ENCODE measurements at regions not wholly inside any gene's neighbourhood (a gene's known extent, or its start where the extent isn't known, plus 50 kb on each side); places are given as distances from the start of the nearest gene placed in this dataset.

GRCh38 chr6:159118924-159119323 is 50.3 kb upstream of the FNDC1 start:
- no peak for DNase-seq (ENCODE audit: low spot score)

DNA sequence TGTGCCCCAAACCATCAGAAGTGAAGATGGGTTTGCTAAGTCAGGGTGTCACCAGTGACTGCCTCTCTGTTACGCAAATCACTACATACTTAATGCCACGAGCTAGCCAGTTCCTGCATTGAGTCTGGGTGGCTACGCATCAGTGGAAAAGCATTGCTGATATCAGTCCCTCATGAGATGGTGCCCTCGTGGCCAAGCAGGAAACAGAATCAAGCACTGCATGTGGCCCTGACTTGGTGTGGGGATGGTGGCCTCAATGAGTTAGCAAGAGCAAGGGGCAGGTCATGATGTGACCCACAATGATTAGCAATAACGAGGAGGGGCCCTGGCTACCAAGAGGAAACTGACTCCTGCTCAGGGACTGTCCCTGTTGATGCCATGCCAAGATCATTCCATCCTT is 51.6 kb upstream of the FNDC1 start:
- no peak for DNase-seq (ENCODE audit: low spot score)

DNA sequence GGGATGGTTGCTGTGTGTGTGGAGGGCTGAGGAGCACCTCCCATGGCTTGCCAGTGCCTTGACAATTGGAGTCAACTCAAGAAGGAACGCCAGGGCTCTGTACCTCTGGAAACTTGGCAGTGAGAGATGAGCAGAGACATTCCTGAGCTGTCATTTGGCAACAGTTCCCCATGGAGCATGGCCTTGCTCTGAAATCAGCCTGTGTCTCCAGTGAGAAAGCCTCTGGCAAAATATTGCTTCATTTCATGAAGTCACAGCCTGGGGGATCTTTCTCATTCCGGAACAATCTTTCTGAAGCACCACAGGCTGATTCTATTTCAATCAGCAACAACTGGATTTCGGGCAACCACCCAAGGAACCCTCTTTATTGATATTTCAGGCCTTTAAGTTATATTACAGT is 52.2 kb upstream of the FNDC1 start:
- DNase-seq (ENCODE audit: low spot score) = no peak

GRCh38 chr6:159116343-159116742 is 52.9 kb upstream of the FNDC1 start:
- DNase-seq (ENCODE audit: low spot score) = no peak

- DNase-seq (ENCODE audit: low spot score) = no peak
These were observed 54.6 kb upstream of the FNDC1 start for GRCh38 chr6:159114569-159114968.

- DNase-seq (ENCODE audit: low spot score) = no peak
These were observed 56.0 kb upstream of the FNDC1 start for GRCh38 chr6:159113223-159113622.

DNA sequence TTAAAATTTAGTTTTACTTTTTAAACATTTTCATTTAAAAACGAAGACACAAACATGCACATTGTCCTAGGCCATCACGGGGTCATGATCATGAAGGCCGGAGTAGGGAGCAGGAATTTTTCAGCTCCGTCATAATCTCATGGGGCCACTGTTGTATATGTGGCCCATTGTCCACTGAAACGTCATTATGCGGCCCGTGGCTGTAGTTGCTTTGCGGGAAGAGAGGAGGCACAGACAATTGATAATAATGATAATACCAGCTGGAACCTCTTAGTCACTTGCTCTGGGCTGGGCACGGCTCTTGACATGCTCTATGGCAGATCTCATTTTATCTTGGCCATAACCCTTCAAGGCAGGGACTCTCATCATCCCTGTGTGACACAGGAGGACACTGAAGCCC is 56.5 kb upstream of the FNDC1 start:
- DNase-seq (ENCODE audit: low spot score) = no peak

- DNase-seq (ENCODE audit: low spot score) = no peak
These were observed 58.5 kb upstream of the FNDC1 start for GRCh38 chr6:159110748-159111147.

DNA sequence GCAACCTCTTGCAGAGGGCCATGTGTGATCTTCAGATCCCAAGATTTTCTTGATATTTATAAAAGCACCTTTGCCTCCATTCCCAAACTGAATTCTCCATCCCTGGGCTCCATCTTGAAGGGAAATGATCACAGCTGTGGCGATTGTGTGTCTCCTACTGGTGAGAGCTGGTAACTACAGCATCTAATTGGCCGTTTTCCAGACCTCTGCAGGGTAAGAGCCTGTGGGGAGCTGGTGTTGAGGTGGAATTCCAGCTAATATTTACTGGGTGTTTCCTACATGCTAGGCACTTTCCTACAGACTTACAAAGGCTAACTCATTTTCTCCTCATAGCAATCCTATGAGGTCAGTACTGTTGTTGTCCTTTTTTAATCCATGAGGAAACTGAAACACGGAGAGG is 59.2 kb upstream of the FNDC1 start:
- DNase-seq (ENCODE audit: low spot score) = peak; percentile 56

DNA sequence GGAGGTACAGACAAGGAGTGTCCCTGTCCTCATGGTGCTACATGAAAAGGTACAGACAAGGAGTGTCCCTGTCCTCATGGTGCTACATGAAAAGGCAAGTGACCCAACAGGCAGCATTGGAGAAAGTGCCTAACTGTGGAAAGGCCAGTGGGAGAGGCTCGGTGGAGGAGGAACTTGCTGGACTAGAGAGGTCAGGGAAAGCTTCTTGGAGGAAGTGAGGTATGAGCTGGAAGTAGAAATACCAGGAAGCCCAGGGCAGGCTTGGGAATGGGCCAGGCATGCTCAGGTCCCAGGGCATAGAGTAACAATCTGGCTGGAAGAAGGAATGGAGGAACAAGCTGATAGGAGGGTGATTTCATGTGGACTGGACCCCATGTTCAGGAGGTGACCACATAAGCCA is 59.8 kb upstream of the FNDC1 start:
- DNase-seq (ENCODE audit: low spot score) = peak; percentile 28

DNA sequence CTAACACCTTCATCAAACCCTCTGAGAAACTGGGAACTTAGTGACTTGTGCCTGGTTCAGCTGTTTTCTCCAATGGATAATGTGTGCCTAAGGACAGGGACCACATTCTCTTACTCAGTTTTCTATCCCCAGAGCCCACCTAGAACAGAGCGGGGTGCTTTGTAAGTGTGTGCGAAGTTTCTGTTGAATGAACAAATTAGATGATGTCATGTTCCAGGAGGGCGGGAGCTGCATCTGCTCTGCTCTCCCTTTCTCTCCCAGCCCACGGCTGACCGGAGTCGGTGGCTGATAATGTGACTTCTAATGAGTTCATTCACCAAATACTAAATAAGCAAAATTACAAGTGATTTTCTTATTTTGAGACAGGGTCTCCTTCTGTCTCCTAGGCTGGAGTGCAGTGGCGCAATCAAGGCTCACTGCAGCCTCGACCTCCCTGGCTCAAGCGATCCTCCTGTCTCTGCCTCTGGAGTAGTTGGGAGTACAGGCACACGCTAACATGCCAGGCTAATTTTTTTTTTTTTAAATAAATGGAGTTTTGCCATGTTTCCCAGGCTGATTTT is 60.7 kb upstream of the FNDC1 start:
- DNase-seq (ENCODE audit: low spot score) = peak; percentile 36

DNA sequence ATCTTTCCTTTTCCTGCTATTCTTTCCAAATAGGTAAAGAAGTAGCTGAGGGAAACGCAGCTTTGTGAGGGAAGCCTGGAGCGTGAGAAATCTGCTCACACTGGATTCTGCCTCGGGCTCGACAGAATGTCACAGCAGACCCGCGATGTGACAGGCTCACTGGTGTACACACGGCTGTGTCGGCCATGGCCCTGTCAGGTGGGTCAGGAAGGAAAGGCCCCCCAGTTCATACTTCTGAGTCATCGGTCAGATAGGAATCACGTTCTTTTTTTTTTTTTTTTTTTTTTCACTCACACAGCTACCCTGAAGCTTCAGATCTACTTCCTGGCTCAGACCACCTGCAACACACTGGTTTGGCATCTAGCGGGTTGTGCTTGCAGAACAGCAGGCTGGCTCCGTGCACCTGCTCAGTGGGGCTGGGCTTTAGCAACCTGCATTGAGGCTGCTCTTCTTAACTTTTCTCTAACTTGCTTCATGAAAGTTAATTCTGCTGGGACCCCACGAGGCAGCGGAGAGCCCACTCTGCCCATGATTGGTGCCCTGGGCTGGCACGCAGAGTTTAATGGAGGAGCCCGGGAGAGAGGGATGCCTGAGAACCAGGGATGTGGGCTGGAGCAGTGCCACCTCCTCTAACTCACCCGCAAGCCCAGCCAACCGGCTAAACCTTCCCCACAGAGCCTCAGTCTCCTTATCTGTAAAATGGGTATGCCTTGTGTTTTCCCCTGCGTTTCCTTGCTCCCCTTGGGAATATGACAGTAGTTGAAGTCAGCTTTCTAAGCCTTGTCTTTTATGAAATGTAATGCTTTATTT is 61.5 kb upstream of the FNDC1 start:
- DNase-seq (ENCODE audit: low spot score) = no peak

DNA sequence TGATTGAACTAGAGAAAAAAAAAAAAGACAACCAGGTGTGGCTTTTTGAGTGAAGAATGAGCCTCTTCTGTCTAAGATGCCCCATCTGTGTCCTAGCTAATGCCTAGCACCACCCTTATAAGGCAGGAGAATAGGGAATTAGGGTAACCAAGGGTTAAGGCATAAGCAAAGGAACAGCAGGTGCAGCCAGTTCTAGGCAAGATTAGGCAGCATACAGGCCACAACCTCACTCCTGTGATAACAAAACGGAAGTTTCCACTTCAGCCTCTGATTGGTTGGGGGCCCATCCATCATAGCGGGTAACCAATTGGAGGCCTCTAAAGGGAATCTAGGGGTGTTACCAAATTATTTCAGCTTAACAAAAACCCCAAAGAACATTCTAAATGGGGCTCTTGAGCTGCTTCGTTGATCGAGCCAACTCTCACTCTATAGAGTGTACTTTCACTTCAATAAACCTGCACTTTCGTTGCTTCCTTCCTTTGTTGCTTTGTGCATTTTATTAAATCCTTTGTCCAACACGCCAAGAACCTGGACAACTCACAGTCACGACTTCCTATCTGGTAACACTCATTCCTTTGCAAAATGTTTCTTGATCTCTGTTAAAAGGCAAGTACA is 61.9 kb upstream of the TAGAP start:
- DNase-seq (ENCODE audit: low spot score) = no peak

GRCh38 chr6:159105716-159106115 is 60.9 kb upstream of the TAGAP start:
- no peak for DNase-seq (ENCODE audit: low spot score)

DNA sequence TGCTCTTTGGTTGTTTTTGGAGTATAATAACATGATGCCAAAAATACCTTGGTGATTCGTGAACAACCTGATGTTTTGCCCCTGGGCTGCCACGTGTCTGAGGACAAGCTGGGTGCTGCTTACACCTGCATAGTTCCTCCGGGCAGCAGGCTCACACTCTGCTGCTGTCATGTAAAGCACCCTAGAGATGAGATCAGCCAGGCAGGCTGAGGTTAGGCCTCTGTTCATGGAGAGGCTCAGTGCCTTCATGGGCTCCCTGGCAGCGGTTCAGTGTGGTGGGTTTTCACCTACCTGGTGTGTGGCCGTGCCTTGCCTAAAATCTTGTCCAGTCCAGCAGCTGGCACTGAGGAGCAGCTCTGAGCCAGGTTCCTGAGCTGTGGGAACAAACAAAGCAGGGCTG is 60.1 kb upstream of the TAGAP start:
- no peak for DNase-seq (ENCODE audit: low spot score)

GRCh38 chr6:159104163-159104925 is 59.6 kb upstream of the TAGAP start:
- peak; percentile 77 for DNase-seq (ENCODE audit: low spot score)

DNA sequence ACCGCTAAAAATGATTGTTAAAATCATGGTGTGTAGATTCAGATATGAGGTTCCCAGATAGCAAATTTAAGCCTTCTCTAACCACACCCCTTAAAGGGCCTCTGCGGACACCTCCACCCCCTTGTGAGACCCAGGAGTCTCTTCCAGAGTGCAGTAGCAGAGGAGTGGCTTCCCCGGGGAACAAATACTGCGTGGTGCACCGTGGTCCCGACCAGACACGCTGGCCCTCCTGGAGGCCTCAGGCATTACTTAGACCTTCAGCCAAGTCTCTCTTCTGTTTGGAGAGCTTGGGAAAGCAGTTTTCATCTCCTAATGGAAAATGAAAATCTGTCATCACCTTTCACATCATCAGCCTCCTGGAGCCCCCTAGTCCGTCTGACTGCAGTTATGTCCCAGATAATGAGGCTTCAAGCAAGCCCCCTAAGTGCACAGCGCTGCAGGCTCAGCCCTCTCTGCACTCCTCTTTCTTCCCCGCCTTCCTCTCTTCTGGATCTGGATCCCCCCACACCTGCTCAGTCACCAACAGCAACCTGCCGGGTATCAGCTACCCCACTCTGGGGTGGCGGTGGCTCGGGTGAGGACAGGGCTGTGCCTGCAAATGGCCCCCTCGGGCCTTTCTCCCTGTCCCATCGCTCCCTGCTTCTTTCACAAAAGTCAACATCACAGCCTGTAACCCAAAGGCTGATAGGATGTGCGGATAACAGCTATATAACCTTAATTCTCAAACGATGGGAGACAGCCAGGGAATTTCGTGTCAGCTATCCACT is 58.8 kb upstream of the TAGAP start:
- DNase-seq (ENCODE audit: low spot score) = no peak

DNA sequence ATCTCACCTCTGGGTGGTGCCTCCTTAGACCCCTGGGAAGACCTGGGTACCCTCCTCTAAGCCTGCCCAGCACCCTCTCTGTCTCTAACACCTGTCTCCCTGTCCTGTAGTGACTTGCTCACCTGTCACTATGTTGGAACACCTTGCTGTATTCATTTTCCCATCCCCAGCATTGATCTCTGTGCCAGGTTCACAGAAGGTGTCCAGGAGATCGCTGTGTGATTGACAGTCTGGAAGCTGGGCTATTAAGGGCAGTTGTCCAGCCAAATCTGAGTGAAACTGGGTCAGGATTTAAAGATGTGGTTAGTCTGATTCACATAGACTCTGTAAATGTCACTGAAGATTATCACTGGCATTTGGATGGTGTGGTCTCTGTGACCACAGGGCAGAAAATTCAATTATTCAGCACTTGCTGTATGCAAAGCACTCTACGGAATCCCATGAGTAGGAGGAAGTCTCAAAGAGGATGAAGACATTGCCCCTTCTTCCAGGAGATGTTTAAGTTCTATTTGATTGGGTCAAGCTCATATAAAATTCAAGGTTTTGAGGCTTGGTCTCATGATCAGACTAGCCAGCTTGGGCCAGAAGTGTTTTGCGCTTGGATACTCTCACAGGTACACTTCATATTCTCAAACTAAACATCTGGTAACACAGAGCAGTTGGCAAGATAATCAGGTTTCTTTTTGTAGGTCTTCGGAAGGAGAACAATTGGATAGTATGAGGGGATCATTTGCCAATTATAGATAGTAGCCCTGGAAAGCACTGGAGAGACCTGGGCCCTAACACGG is 57.8 kb upstream of the TAGAP start:
- no peak for DNase-seq (ENCODE audit: low spot score)

- DNase-seq (ENCODE audit: low spot score) = no peak
These were observed 56.9 kb upstream of the TAGAP start for GRCh38 chr6:159101656-159102055.

DNA sequence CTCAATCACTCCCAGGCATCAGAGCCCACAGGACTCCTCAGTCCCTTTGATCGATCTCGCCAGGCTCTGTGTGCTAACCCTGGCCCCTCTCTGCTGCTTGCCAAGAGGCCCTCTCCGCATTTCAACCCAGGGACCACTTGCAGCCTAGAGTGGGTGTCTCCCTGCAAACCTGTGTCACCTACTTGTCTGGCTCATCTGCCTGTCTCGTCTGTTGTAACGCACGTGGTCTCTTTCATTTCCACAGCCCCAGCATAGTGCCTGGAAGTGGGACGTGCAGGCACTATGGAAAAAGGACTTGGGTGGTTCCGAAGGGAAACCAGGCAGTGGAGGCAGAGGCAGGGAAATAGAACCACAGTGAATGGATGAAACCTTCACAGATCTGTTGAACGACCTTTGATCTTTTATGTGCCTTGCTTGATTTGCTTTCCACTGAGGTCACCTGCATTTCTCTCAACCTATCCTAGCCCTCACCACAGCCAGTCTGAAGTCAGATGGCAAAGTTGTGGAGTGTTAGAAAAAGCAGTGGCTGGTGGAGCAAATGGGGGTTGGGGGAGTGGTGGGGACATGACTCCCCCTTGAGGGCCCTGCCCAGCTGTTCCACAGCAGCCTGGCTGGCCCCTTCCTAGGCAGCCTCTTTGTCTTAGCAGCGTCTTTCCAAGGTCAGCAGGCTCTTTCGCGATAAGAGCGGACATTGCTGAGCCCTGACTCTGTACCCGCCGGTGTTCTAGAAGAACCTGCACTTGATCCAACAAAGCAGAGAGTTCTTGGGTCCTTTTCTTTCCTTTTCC is 55.8 kb upstream of the TAGAP start:
- no peak for DNase-seq (ENCODE audit: low spot score)
